Esophagus squamous epithelium (tissue), 5 donors: ENCODE measurements at regions not wholly inside any gene's neighbourhood (a gene's known extent, or its start where the extent isn't known, plus 50 kb on each side); places are given as distances from the start of the nearest gene placed in this dataset.

Source experiments
- DNase-seq: peaks from one replicate; lab custom pipeline; 2025; lab: John Stamatoyannopoulos, UW
- H3K27ac ChIP-seq, 4 donors: fragments of 200-600 bp; sonication (generic); one replicate each; pipeline ENCODE4 v1.5.1; 2016 to 2019; ENCODE audit warnings: mild to moderate bottlenecking in 1 of 4
- H3K27me3 ChIP-seq, 4 donors: fragments of 200-600 bp; sonication (generic); 1 replicate in 3 of 4; 2 replicates in 1 of 4; pipeline versions ENCODE4 v1.5.1 to v1.6.0; 2017 to 2021; ENCODE audit warnings: antibody characterized with exemption in 1 of 4
- H3K36me3 ChIP-seq, 3 donors: fragments of 200-600 bp; sonication (generic); one replicate each; pipeline ENCODE4 v1.5.1; 2016 to 2019
- H3K4me1 ChIP-seq, 3 donors: fragments of 200-600 bp; sonication (generic); one replicate each; pipeline ENCODE4 v1.5.1; 2017 to 2019
- H3K4me3 ChIP-seq, 4 donors: fragments of 200-600 bp; sonication (generic); 1 replicate in 3 of 4; 2 replicates in 1 of 4; pipeline ENCODE4 v1.5.1; 2016 to 2019; ENCODE audit warnings: mild to moderate bottlenecking in 2 of 4, moderate library complexity in 1 of 4
- H3K9me3 ChIP-seq, 3 donors: fragments of 200-600 bp; sonication (generic); one replicate each; pipeline ENCODE4 v1.5.1; 2016 to 2019
- CTCF ChIP-seq, 6 experiments: fragments of 450-650 bp in 4 of 6; fragments of 200-600 bp in 2 of 6; sonication (generic) in 2 of 6; IDR thresholded peaks; one replicate each; pipeline ENCODE4 v1.5.1; 2016 to 2019; ENCODE audit warnings: antibody characterized with exemption in 6 of 6, mild to moderate bottlenecking in 4 of 6, moderate library complexity in 4 of 6
- POLR2A ChIP-seq, 4 donors: fragments of 450-650 bp; IDR thresholded peaks; one replicate each; pipeline ENCODE4 v1.6.1; 2017; ENCODE audit warnings: antibody characterized with exemption in 4 of 4, mild to moderate bottlenecking in 4 of 4, moderate library complexity in 3 of 4
- WGBS, 2 donors: methylation state at CpG; one replicate each; pipeline ENCODE4 v1.1.5; 2018; 5-methylcytosine and 5-hydroxymethylcytosine counted together
- intact Hi-C: fragments of 100-400 bp; cut with DNase I; formaldehyde crosslinking; loops from one replicate; pipeline ENCODE4 v1.15.0; 2022
- donor health status: DM: yes; HTN: yes; CAD: no.

GRCh38 chr15:37377428-37377827, 277.1 kb upstream of the MEIS2 start:
- H3K4me1 ChIP-seq: no peaks in the 10 kb centered on the region
- no peaks in the 10 kb centered on the region for H3K9me3 ChIP-seq
- H3K27me3 ChIP-seq: no peaks in the 10 kb centered on the region
- H3K27ac ChIP-seq: no peak overlapping the region
- TF ChIP-seq CTCF (IDR thresholded peaks at IDR 0.05) (no peak), POLR2A (IDR thresholded peaks at IDR 0.05) (no peak)
- no peaks in the 10 kb centered on the region for H3K36me3 ChIP-seq
- WGBS, 2 donors: 72 to 78% methylated on average over 2 of the region's 2 CpGs
- intact Hi-C loops: no loop called here
- no peak overlapping the region for H3K4me3 ChIP-seq
- DNase-seq: no peak

DNA sequence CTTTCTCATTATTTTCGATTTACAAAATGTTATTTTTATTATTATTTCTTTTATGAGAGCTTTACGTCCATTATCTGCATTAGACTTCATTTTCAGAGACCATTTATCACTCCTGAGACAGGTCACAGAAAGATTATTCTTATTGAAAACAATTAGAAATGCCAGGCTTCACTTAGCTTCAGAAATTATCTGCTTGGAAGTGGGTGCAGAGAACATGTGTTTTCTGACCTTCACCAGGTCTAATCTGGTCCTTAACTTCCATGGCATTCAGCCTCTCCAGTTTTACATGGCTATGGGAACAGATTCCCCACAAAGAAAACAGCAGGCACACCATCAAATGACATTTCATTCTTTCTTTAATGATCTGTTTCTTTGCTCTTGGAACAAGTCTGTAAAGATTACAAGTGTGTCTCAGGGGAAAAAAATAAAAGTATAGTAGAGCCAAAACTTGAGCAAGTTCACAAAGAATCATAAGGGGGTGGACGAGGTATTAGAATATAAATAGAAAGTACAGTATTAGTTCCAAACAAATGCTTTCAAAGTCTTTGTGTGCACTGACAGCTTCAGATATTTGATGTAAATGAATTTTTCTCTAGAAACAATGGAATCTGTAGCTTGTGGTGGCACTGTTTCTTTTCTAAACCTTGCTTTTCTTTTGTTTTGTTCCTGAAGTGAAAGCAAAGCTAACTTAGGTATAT, 294.2 kb upstream of the MEIS2 start:
- Histone ChIP-seq H3K4me1 (no peaks in the 10 kb centered on the region), H3K27me3 (no peaks in the 10 kb centered on the region), H3K9me3 (no peaks in the 10 kb centered on the region), H3K4me3 (no peak overlapping the region), H3K27ac (no peak overlapping the region), H3K36me3 (no peaks in the 10 kb centered on the region)
- TF ChIP-seq CTCF (IDR thresholded peaks at IDR 0.05) (no peak), POLR2A (IDR thresholded peaks at IDR 0.05) (no peak)
- intact Hi-C loops: no loop called here
- WGBS, 2 donors: 34 to 48% methylated on average over 3 of the region's 3 CpGs
- DNase-seq: no peak

- intact Hi-C loops: no loop called here
- Histone ChIP-seq H3K27me3 (no peaks in the 10 kb centered on the region), H3K9me3 (no peaks in the 10 kb centered on the region), H3K4me3 (no peak overlapping the region), H3K4me1 (no peaks in the 10 kb centered on the region), H3K27ac (no peak overlapping the region), H3K36me3 (no peaks in the 10 kb centered on the region)
- no peak for TF ChIP-seq POLR2A (IDR thresholded peaks at IDR 0.05)
- no peak for DNase-seq
- WGBS, 2 donors: 67 to 80% methylated on average over 3 of the region's 3 CpGs
Observed at GRCh38 chr15:37395100-37395468, 294.7 kb upstream of the MEIS2 start.

DNA sequence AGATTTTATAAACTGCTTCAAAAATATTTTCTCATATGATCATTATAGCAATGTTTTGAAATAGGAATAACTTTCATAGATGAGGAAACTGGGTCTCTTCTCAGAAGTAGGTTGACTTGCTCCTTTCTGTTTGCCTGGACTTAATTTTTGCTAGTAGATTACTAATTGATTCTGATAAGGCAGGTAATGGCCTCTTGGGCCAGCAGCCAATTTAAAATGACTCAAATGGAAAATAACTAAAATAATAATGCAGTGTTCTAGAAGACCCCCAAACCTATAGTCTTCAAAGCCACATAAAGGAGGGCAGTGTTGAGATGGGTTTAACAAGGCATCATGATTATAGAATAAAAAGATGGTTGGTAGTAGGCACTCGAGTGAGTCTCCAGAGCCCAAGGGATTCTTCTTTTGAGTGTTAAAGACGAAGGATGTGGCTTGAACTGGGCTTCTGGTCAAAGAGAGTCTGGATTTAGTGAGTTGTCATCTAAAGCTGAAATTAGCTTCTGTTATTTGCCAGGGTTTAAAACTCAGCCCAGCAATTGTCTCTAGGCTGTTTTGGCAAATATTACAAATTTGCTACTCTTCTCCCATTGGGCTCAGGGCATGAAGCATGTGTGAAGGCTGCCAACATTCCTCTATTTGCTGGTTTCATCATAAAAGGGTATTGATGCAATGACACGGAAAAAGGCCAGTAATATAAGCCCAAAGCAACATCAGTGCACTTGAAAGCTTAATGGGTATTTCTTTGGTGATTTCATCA, 297.1 kb upstream of the MEIS2 start:
- no peak for DNase-seq
- no peak overlapping the region for H3K4me3 ChIP-seq
- intact Hi-C loops: no loop called here
- TF ChIP-seq POLR2A (IDR thresholded peaks at IDR 0.05) (no peak), CTCF (IDR thresholded peaks at IDR 0.05) (no peak)
- H3K27ac ChIP-seq: no peak overlapping the region
- H3K9me3 ChIP-seq: no peaks in the 10 kb centered on the region
- 32 to 53% methylated on average over 3 of the region's 3 CpGs for WGBS, 2 donors
- H3K36me3 ChIP-seq: no peaks in the 10 kb centered on the region
- H3K4me1 ChIP-seq: no peaks in the 10 kb centered on the region
- no peaks in the 10 kb centered on the region for H3K27me3 ChIP-seq

DNA sequence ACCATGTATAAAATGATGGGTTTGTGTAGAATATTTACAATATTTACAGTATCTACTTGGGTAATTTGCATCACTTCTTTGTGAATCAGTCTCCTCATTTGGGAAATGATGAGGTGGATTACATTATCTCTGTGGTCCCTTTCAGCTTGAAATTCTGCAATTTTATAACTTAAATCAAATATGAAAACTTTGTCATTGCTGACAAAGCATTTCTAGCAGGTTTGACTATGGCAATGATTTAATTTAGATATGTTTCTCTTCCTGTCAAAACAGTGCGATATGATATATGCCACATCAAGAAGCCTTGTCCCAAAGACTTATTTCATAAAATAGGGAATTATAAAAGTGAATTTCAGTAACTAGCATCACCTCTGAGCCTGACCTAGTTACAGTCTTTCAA, 315.8 kb upstream of the MEIS2 start:
- Histone ChIP-seq H3K27ac (no peak overlapping the region), H3K4me1 (no peaks in the 10 kb centered on the region), H3K36me3 (no peaks in the 10 kb centered on the region), H3K27me3 (no peaks in the 10 kb centered on the region), H3K9me3 (peaks cover 0 to 3% (median 0%) of the 10 kb centered on the region in 3 donors), H3K4me3 (no peak overlapping the region)
- no peak for TF ChIP-seq POLR2A (IDR thresholded peaks at IDR 0.05)
- TF ChIP-seq CTCF (IDR thresholded peaks at IDR 0.05): no peak
- WGBS, 2 donors: 89 to 95% methylated on average over 1 of the region's 1 CpG
- intact Hi-C loops: no loop called here
- no peak for DNase-seq
